ENCODE measurements at regions not wholly inside any gene's neighbourhood (a gene's known extent, or its start where the extent isn't known, plus 50 kb on each side); places are given as distances from the start of the nearest gene placed in this dataset.

DNA sequence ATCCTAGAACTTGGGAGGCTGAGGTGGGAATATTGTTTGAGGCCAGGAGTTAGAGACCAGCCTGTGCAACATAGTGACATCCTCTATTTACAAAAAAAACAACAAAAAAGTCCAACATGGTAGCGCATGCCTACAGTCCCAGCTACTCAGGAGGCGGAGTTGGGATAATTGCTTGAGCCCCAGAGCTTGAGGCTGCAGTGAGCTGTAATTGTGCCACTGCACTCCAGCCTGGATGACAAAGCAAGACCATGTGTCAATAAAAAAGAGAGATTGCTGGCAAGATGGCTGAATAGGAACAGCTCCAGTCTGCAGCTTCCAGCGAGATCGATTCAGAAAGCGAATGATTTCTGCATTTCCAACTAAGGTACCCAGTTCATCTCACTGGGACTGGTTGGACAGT, 54.8 kb upstream of the FBXL17 start:
- Histone ChIP-seq H3K36me3 (ENCODE audit: control insufficient read depth in 2 of 2, insufficient read depth in 2 of 2, low read length in 1 of 2) (no peaks in the 10 kb centered on the region), H3K27me3 (ENCODE audit: control insufficient read depth in 2 of 2, insufficient read depth in 1 of 2, low read length in 1 of 2) (no peaks in the 10 kb centered on the region), H3K4me1 (ENCODE audit: control insufficient read depth in 2 of 2, insufficient read depth in 2 of 2, low read length in 2 of 2) (no peaks in the 10 kb centered on the region), H3K4me3 (ENCODE audit: low read length in 2 of 2) (no peak overlapping the region), H3K27ac (ENCODE audit: low read depth in 1 of 2, low read length in 1 of 2) (no peak overlapping the region), H3K9me3 (ENCODE audit: control insufficient read depth in 2 of 2, insufficient read depth in 1 of 2, low read length in 1 of 2) (no peaks in the 10 kb centered on the region)
- WGBS = 86% methylated on average over 5 of the region's 5 CpGs
- DNase-seq (ENCODE audit: low read depth in 6 of 9, low spot score in 9 of 9) = no peak

DNA sequence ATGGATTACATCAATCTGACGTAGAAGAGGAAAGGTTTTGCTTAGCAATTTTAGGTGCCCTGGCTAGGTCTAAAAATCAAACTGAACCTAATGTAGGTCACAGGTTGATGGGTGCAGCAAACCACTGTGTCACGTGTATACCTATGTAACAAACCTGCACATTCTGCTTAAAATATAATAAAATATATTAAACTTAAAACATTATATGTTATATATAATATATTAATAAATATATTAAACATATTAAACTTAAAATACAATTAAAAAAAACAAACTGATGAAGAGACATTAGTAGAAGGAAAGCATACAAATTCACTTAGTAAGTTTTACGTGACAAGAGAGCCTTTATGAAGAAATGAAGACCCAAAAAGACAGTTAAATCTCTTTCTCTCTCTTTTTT, 51.7 kb upstream of the FBXL17 start:
- H3K4me1 ChIP-seq (ENCODE audit: control insufficient read depth in 2 of 2, insufficient read depth in 2 of 2, low read length in 2 of 2) = no peaks in the 10 kb centered on the region
- H3K36me3 ChIP-seq (ENCODE audit: control insufficient read depth in 2 of 2, insufficient read depth in 2 of 2, low read length in 1 of 2) = no peaks in the 10 kb centered on the region
- H3K27me3 ChIP-seq (ENCODE audit: control insufficient read depth in 2 of 2, insufficient read depth in 1 of 2, low read length in 1 of 2) = no peaks in the 10 kb centered on the region
- DNase-seq (ENCODE audit: low read depth in 6 of 9, low spot score in 9 of 9) = no peak
- no peaks in the 10 kb centered on the region for H3K9me3 ChIP-seq (ENCODE audit: control insufficient read depth in 2 of 2, insufficient read depth in 1 of 2, low read length in 1 of 2)
- H3K27ac ChIP-seq (ENCODE audit: low read depth in 1 of 2, low read length in 1 of 2) = no peak overlapping the region
- no peak overlapping the region for H3K4me3 ChIP-seq (ENCODE audit: low read length in 2 of 2)
- 97% methylated on average over 3 of the region's 3 CpGs for WGBS

DNA sequence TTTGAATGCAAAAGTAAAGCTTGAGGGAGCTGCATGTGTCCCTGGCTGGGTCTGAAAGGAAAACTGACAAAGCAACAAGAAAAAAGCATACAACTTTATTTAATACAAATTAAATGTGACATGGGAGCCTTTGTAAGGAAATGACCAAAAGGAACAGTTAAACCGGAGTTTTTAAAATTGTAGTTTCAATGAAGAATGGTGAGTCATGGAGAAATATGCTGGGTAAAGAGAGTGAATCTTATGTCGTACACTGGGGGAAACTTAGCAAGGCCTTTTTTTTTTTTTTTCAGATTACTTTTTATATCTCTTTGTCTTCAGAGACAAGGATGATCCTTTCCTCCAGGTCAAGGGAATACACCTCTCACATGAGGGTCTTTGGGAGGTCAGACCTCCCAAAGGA, 50.1 kb upstream of the FBXL17 start:
- Histone ChIP-seq H3K27me3 (ENCODE audit: control insufficient read depth in 2 of 2, insufficient read depth in 1 of 2, low read length in 1 of 2) (no peaks in the 10 kb centered on the region), H3K36me3 (ENCODE audit: control insufficient read depth in 2 of 2, insufficient read depth in 2 of 2, low read length in 1 of 2) (no peaks in the 10 kb centered on the region), H3K9me3 (ENCODE audit: control insufficient read depth in 2 of 2, insufficient read depth in 1 of 2, low read length in 1 of 2) (no peaks in the 10 kb centered on the region), H3K27ac (ENCODE audit: low read depth in 1 of 2, low read length in 1 of 2) (no peak overlapping the region), H3K4me3 (ENCODE audit: low read length in 2 of 2) (no peak overlapping the region), H3K4me1 (ENCODE audit: control insufficient read depth in 2 of 2, insufficient read depth in 2 of 2, low read length in 2 of 2) (no peaks in the 10 kb centered on the region)
- no peak for DNase-seq (ENCODE audit: low read depth in 6 of 9, low spot score in 9 of 9)
- WGBS = 96% methylated on average over 2 of the region's 2 CpGs
